ENCODE measurements at regions not wholly inside any gene's neighbourhood (a gene's known extent, or its start where the extent isn't known, plus 50 kb on each side); places are given as distances from the start of the nearest gene placed in this dataset.

GRCh38 chr1:10867914-10868598, 71.6 kb upstream of the CASZ1 start:
- DNase-seq (no peak), ATAC-seq (no peak)
- TF ChIP-seq, protein P1, sequence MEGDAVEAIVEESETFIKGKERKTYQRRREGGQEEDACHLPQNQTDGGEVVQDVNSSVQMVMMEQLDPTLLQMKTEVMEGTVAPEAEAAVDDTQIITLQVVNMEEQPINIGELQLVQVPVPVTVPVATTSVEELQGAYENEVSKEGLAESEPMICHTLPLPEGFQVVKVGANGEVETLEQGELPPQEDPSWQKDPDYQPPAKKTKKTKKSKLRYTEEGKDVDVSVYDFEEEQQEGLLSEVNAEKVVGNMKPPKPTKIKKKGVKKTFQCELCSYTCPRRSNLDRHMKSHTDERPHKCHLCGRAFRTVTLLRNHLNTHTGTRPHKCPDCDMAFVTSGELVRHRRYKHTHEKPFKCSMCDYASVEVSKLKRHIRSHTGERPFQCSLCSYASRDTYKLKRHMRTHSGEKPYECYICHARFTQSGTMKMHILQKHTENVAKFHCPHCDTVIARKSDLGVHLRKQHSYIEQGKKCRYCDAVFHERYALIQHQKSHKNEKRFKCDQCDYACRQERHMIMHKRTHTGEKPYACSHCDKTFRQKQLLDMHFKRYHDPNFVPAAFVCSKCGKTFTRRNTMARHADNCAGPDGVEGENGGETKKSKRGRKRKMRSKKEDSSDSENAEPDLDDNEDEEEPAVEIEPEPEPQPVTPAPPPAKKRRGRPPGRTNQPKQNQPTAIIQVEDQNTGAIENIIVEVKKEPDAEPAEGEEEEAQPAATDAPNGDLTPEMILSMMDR (IDR thresholded peaks at IDR 0.05) = no peak
- Histone ChIP-seq H3K4me1 (peaks cover 6 to 27% (median 14%) of the 10 kb centered on the region in 9 donors), H3K9me3 (no peaks in the 10 kb centered on the region), H3K4me3 (no peak overlapping the region), H3K36me3 (no peaks in the 10 kb centered on the region), H3K27ac (no peak overlapping the region), H3K27me3 (peaks cover 0 to 78% (median 39%) of the 10 kb centered on the region in 7 donors)
- 64 to 65% methylated on average over 17 of the region's 17 CpGs for WGBS, 2 donors
- intact Hi-C loops (cut with DNase I) = loop anchor here (1.0 to 10.0 kb wide), 15 partner anchors 73 to 371 kb away; partner anchors contain the start of gene CASZ1 (in 1 of the 10)

DNA sequence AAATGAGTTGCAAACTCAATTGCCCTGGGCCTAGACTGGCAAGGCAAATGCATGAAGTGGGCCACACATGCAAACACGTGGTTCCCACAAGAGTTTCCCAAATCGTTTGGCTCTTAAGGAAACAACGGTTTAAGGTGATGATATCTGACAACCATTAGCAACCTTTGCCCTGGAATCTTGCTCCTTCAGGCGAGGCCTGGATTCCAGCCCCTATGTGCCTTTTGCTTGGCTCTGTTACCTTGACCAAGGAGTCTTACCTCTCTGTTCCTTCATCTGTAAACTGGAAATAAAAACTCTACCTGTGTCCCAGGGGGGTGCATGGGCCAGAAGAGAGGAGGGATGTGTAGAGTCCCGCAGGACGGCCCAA, 72.1 kb upstream of the CASZ1 start:
- Histone ChIP-seq H3K27ac (no peak overlapping the region), H3K4me1 (peaks cover 6 to 22% (median 10%) of the 10 kb centered on the region in 9 donors), H3K27me3 (peaks cover 0 to 72% (median 40%) of the 10 kb centered on the region in 7 donors), H3K36me3 (no peaks in the 10 kb centered on the region), H3K9me3 (no peaks in the 10 kb centered on the region), H3K4me3 (no peak overlapping the region)
- ATAC-seq (no peak), DNase-seq (no peak)
- intact Hi-C loops (cut with DNase I) = loop anchor here (2.0 to 10.0 kb wide), 14 partner anchors 74 to 371 kb away; partner anchors contain the start of gene CASZ1 (in 1 of the 10)
- TF ChIP-seq, protein P1 (IDR thresholded peaks at IDR 0.05) = no peak
- 67 to 70% methylated on average over 6 of the region's 6 CpGs for WGBS, 2 donors

- ATAC-seq = no peak
- WGBS, 2 donors = 46 to 63% methylated on average over 1 of the region's 1 CpG
Observed at GRCh38 chr1:10869933-10870332, 73.5 kb upstream of the CASZ1 start.

DNA sequence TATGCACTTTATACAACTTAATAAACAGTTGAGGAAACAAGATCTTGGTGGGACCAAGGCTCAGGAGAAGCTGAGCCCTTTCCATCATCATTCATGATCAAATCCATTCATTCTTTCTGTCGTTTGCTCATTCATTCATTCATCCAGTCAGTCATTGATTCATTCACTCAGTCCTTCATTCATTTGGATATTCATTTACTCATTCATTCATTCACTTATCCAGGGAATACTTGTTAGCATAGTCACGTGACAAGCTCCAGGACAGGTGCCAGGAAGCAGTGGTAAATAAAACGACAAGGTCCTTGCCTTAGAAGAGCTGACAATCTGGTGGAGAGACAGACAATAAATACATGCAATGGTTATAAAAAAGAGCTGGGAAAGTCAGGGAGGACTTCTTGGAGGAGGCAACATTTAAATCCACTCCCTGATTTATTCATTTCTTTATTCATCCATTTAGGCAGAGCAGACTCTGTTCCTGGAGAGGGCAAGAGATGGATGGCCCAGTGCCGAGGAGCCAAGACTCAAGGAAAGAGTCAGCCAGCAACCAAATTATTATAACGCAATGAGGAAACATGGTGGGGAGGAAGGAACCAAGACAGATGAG, 74.1 kb upstream of the CASZ1 start:
- peaks cover 5 to 16% (median 7%) of the 10 kb centered on the region in 9 donors for H3K4me1 ChIP-seq
- DNase-seq (no peak), ATAC-seq (no peak)
- H3K9me3 ChIP-seq = no peaks in the 10 kb centered on the region
- WGBS, 2 donors = 57 to 67% methylated on average over 5 of the region's 5 CpGs
- no peak overlapping the region for H3K27ac ChIP-seq
- intact Hi-C loops (cut with DNase I) = no loop called here
- no peaks in the 10 kb centered on the region for H3K36me3 ChIP-seq
- TF ChIP-seq, protein P1 (IDR thresholded peaks at IDR 0.05) = no peak
- peaks cover 0 to 52% (median 36%) of the 10 kb centered on the region in 7 donors for H3K27me3 ChIP-seq
- no peak overlapping the region for H3K4me3 ChIP-seq

More at GRCh38 chr1:10869933-10870332, 73.5 kb upstream of the CASZ1 start:
- Histone ChIP-seq H3K4me1 (peaks cover 5 to 16% (median 7%) of the 10 kb centered on the region in 9 donors), H3K36me3 (no peaks in the 10 kb centered on the region), H3K4me3 (no peak overlapping the region), H3K9me3 (no peaks in the 10 kb centered on the region), H3K27ac (no peak overlapping the region), H3K27me3 (peaks cover 0 to 59% (median 42%) of the 10 kb centered on the region in 7 donors)
- no peak for DNase-seq
- intact Hi-C loops (cut with DNase I) = loop anchor here (2.0 to 10.0 kb wide), 14 partner anchors 75 to 373 kb away; partner anchors contain the start of gene CASZ1 (in 1 of the 10)
- TF ChIP-seq, protein P1 (IDR thresholded peaks at IDR 0.05) = no peak
